G401 (cell line): ENCODE measurements at regions not wholly inside any gene's neighbourhood (a gene's known extent, or its start where the extent isn't known, plus 50 kb on each side); places are given as distances from the start of the nearest gene placed in this dataset.

ENCODE experiments used
- DNase-seq: peaks from one replicate; pipeline ENCODE4 v3.0.0-alpha.2; 2015; ENCODE audit warnings: low spot score
- in situ Hi-C: cut with HindIII; loops from 2 replicates; pipeline ENCODE4 v1.10.0; 2016; ENCODE audit warnings: low sequenced_read_pairs, mixed read lengths

DNA sequence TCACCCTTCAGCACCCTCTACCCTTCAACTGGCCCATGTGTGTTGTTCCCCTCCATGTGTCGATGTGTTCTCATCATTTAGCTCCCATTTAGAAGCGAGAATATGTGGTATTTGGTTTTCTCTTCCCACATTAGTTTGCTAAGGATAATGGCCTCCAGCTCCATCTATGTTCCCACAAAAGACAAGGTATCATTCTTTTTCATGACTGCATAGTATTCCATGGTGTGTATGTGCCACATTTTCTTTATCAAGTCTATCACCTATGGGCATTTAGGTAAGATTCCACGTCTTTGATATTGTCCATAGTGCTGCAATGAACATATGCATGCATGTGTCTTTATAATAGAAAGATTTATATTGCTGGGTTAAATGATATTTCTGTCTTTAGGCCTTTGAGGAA lies 325.1 kb upstream of the ADAMTS16 start:
- in situ Hi-C loops: no loop called here

DNA sequence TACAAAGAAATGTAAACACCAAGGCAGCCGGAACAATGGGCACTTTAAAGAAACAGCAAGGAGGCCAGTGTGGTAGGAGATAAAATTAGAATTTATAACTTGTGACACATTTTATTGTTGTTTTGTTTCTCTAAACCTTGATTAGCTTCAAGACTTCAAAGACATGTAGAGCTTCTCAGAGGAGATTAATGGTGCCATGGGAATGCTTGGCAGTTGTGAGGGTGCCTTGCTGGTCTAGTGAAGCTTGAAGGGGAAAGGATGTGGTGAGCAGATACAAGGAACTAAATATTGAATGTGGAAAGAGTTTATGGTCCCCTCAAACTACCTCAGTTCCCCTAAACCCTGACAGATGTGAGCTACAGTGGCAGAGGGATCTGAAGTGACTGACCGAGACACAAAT lies 322.4 kb upstream of the ADAMTS16 start:
- in situ Hi-C loops: no loop called here
- no peak for DNase-seq

More for the DNA sequence above, 325.1 kb upstream of the ADAMTS16 start:
- DNase-seq: no peak

GRCh38 chr5:4831325-4831724 lies 308.8 kb upstream of the ADAMTS16 start:
- DNase-seq: no peak
- in situ Hi-C loops: no loop called here

DNA sequence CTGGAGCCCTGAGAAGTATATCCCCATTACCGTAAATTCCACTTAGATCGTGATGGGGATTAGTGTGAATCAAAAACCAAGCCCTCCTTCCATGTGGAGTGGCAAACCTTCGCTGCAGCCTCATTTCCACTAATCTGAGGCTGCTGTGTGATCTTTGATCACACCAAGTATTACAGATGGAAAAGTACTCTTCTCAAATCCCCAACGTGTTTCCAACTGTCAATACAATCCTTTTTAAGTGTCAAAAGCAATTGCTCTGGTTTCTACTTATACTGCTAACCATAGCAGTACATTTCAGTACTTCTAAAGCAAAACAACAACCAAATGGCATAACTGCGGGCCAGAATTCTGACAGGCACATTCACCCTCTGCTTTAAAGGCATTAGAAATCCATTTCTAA lies 307.7 kb upstream of the ADAMTS16 start:
- in situ Hi-C loops: no loop called here
- DNase-seq: no peak

DNA sequence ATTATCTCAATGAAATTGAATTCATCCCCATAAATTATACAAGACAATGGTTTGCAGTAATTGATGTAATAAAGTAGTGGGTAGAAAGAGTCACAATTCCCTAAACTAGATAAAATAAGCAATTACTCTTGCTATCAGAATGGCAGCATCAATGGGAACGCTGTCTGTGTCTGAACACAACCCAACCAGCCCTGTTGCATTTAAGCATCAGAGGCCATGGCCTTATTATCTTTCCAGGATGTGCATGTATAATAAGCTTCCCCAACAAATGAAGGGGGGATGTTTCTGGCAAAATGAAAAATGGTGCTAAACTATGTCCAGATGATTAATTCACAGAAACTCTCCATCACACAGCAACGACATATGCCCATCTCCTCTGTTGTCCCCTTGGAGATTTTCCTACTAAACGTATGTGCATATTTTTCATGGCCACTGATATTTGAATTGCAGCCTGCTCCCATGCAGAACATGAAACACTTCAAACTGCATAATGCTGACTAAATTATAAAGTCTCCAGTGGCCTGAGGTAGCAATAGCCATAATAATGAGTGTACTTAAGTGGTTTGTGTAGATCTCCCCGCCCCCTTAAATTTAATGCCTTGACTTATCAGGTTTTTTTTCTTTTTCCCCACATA lies 306.9 kb upstream of the ADAMTS16 start:
- DNase-seq: no peak
- in situ Hi-C loops: no loop called here

DNA sequence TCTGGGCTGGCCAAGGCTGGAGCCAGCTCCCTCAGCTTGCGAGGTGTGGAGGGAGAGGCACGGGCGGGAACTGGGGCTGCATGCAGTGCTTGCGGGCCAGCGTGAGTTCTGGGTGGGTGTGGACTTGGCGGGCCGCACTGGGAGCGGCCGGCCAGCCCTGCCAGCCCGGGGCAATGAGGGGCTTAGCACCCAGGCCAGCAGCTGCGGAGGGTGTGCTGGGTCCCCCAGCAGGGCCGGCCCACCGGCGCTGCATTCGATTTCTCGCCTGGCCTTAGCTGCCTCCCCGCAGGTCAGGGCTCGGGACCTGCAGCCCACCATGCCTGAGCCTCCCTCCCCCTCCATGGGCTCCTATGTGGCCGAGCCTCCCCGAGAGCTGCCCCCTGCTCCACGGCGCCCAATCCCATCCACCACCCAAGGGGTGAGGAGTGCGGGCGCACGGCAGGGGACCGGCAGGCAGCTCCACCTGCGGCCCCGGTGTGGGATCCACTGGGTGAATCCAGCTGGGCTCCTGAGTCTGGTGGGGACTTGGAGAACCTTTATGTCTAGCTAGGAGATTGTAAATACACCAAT lies 302.6 kb upstream of the ADAMTS16 start:
- DNase-seq: no peak
- in situ Hi-C loops: no loop called here

GRCh38 chr5:4845221-4845620 lies 294.9 kb upstream of the ADAMTS16 start:
- DNase-seq: no peak
- in situ Hi-C loops: no loop called here

DNA sequence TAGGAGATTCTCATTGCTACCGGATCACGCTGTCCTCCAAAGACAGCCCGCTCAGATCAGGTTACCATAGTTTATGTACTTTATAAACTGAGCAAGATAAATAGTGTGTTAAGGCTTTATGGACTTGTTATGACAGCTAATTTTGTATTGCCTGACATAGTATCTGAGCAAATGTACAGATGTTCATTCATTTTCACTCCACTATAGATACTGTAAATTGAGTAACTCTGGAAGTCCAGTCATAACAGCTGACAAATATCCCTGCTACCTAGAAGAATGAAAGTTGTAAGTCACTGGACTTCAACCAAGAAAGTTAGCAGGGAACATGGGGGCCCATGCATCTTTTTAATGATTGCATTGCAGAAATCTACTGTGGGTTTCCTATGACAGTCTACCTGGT lies 292.4 kb upstream of the ADAMTS16 start:
- no peak for DNase-seq
- in situ Hi-C loops: no loop called here

- in situ Hi-C loops: no loop called here
- DNase-seq: no peak
These were observed 285.1 kb upstream of the ADAMTS16 start for GRCh38 chr5:4855036-4855435.

- in situ Hi-C loops: no loop called here
- no peak for DNase-seq
These were observed 284.2 kb upstream of the ADAMTS16 start for GRCh38 chr5:4855880-4856279.

GRCh38 chr5:4857761-4858160 lies 282.4 kb upstream of the ADAMTS16 start:
- no peak for DNase-seq
- in situ Hi-C loops: no loop called here

DNA sequence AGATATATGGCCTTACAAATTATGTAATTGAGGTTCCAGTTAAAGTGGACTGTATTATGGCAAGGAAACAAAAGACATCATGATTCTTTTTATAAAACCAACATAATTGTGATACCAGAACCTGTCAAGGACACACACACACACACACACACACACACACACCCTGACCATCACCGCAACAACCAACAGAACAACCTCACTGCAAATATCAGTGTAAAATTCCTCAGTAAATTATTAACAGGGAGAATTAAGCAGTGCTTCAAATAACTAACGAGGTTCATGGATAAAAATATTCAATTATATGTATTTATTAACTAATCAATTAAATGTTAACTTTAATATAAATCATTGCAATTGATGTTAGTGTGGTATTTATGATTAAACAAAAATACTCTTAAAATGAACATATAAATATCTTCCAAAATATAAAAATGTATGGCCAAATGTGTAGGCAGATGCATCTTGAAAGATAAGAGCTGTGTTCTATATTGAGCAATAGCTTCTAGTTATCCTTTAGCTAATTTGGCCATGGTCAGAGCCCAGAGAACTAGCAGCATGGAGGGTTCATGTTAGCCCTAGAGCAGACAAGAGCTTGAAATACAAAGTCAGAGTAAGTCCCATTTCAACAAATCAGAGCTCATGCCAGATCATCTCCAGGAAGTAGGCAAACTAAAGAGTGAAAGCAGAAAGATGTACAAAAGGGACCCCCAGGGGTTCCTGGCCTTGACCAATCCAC lies 280.5 kb upstream of the ADAMTS16 start:
- no peak for DNase-seq
- in situ Hi-C loops: no loop called here

GRCh38 chr5:4860631-4861030 lies 279.5 kb upstream of the ADAMTS16 start:
- in situ Hi-C loops: no loop called here
- no peak for DNase-seq

DNA sequence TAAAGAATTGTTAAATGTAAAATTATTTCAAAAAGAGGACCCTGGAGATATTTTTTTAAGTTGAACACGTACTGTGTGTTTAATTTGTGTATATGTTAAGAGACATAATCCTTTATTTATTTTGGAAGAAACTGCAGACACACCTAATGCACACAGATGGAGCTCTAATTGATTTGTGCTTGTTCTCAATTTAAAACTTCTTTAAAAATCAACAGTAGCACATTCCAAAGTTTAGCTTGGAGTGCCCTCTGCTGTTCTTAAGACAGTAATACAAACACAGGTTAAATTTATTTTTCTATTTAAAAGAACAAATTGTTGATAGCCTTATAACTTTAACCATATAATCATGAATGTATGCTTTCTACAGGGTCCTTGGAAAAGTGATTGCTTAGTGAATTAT lies 277.6 kb upstream of the ADAMTS16 start:
- in situ Hi-C loops: no loop called here
- peak; percentile 47 for DNase-seq

DNA sequence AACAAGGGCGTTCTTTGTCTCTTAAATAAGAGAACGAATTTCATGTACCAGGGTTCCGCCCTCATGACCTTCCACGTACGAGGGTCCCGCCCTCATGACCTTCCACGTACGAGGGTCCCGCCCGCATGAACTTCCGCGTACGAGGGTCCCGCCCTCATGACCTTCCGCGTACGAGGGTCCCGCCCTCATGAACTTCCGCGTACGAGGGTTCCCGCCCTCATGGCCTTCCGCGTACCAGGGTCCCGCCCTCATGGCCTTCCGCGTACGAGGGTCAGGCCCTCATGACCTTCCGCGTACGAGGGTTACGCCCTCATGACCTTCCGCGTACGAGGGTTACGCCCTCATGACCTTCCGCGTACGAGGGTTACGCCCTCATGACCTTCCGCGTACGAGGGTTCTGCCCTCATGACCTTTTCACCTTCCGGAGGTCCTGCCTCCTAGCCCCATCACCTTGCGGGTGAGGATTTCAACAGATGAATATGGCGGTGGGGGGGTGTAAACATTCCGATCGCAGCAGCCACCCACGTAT lies 273.9 kb upstream of the ADAMTS16 start:
- in situ Hi-C loops: no loop called here
- no peak for DNase-seq

DNA sequence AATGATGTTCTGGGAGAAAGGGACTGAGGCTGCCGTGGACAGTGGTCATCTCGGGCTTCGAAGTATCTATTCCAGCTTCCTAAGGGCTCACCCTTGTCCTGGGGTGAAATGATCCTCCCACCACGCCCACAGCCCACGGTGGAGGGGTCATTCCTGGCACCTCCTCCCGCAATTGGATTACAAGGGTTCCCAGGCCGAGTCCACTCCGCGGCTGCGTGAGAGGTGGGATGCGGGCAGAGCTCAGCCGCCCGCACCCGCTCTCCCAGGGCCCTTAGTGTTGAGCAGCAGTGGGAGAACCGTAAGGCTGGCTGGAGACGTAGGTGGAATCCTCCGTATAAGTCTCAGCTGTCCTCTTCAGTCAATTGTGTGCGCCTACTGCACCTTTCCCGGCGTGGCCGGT lies 273.3 kb upstream of the ADAMTS16 start:
- DNase-seq: no peak
- in situ Hi-C loops: no loop called here

DNA sequence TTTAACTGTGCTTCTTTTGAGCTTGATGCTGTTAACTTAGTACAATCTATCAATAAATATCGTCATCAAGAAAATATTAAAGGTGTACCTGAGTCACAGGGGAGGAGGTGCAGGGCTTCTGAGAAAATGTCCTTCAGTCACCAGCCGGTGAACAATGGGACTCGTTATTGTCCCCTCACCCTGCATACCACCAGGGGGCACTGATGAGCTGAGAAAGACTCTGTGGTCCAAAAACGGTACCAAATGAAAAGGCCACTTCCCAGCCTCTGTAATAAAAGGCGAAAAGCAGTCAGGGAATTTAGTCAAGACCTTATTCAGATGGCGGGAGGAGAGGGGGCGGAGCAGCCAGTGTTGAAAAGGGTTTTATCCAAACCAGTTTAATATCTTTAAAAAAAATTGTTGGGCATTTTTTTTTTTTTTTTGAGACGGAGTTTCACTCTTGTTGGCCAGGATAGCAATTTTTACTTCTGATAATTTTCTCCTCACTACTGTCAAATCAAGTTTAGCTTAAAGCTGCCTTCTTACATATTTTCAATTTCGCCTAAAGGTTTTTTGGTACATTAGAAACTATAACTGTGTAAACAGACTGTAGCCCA lies 271.9 kb upstream of the ADAMTS16 start:
- in situ Hi-C loops: no loop called here
- DNase-seq: peak; percentile 76

- in situ Hi-C loops: no loop called here
- no peak for DNase-seq
These were observed 266.5 kb upstream of the ADAMTS16 start for GRCh38 chr5:4873652-4874051.

DNA sequence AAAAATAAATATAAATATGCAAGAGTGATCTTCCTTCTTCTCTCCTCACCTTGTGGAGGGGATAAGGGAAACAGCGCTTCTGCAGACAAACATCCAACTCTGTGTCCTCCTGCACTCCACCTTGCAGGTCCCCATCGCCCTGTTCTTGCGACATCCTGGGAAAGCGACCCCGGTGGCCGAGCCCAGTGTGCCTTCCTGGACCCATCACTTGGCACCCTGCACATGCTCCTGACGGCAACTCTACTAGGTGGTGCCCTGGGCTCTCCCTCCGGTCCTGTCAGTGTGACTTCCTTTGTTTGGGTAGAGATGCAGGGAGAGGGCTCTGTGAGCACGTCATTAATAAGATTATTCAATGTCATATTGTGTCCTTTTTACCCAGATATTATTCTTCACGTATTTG lies 266.0 kb upstream of the ADAMTS16 start:
- in situ Hi-C loops: no loop called here
- DNase-seq: no peak

DNA sequence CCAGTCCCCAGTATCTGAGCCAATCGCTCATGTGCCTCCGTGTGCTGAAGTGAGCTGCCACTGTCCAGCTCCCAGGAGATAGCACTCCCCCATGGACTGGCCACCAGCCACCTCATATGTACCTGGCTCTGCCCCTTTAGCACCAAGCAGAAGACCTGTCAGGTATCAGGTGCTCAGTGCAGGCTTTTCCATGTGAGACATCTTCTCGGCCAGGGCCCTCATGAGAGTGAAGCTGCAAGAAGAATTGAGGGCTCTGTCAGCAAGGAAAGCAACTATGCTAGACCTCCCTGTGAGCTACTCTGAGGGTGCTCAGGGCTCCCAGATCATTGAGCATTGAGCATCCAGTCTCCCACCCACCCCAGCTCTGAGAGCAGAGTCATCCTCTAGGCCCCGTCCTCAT lies 264.2 kb upstream of the ADAMTS16 start:
- in situ Hi-C loops: no loop called here
- no peak for DNase-seq
